ENCODE measurements at regions not wholly inside any gene's neighbourhood (a gene's known extent, or its start where the extent isn't known, plus 50 kb on each side); places are given as distances from the start of the nearest gene placed in this dataset.

GRCh38 chr9:86764221-86764624 is 183.1 kb downstream of the GAS1 start:
- DNase-seq (ENCODE audit: low spot score), result no peak

- DNase-seq (ENCODE audit: low spot score), result peak; percentile 3
Observed at GRCh38 chr9:86763791-86764190, 183.5 kb downstream of the GAS1 start.

GRCh38 chr9:86757382-86757720 is 190.0 kb downstream of the GAS1 start:
- DNase-seq (ENCODE audit: low spot score), result no peak

GRCh38 chr9:86756576-86757381 is 190.5 kb downstream of the GAS1 start:
- no peak for DNase-seq (ENCODE audit: low spot score)

GRCh38 chr9:86755561-86755941 is 191.8 kb downstream of the GAS1 start:
- DNase-seq (ENCODE audit: low spot score), result no peak

GRCh38 chr9:86754581-86755560 is 192.4 kb downstream of the GAS1 start:
- no peak for DNase-seq (ENCODE audit: low spot score)

- no peak for DNase-seq (ENCODE audit: low spot score)
Observed at GRCh38 chr9:86753836-86754235, 193.5 kb downstream of the GAS1 start.

- DNase-seq (ENCODE audit: low spot score), result no peak
Observed at GRCh38 chr9:86752733-86753132, 194.6 kb downstream of the GAS1 start.

GRCh38 chr9:86751956-86752355 is 195.3 kb downstream of the GAS1 start:
- DNase-seq (ENCODE audit: low spot score), result no peak

- DNase-seq (ENCODE audit: low spot score), result no peak
Observed at GRCh38 chr9:86751207-86751606, 196.1 kb downstream of the GAS1 start.

GRCh38 chr9:86749894-86750255 is 197.4 kb downstream of the GAS1 start:
- peak; percentile 18 for DNase-seq (ENCODE audit: low spot score)

- DNase-seq (ENCODE audit: low spot score), result no peak
Observed at GRCh38 chr9:86749161-86749893, 198.0 kb downstream of the GAS1 start.

- no peak for DNase-seq (ENCODE audit: low spot score)
Observed at GRCh38 chr9:86747711-86748110, 199.6 kb downstream of the GAS1 start.

- no peak for DNase-seq (ENCODE audit: low spot score)
Observed at GRCh38 chr9:86741311-86742208, 205.7 kb downstream of the GAS1 start.

- no peak for DNase-seq (ENCODE audit: low spot score)
Observed at GRCh38 chr9:86735772-86736458, 211.4 kb downstream of the GAS1 start.

- DNase-seq (ENCODE audit: low spot score), result no peak
Observed at GRCh38 chr9:86734771-86735170, 212.5 kb downstream of the GAS1 start.

GRCh38 chr9:86733929-86734328 is 213.4 kb downstream of the GAS1 start:
- DNase-seq (ENCODE audit: low spot score), result no peak

GRCh38 chr9:86732514-86733171 is 214.7 kb downstream of the GAS1 start:
- no peak for DNase-seq (ENCODE audit: low spot score)

- DNase-seq (ENCODE audit: low spot score), result no peak
Observed at GRCh38 chr9:86731511-86732063, 215.7 kb downstream of the GAS1 start.

All from putamen (tissue), 1 donor.